HepG2 (cell line): ENCODE measurements at regions not wholly inside any gene's neighbourhood (a gene's known extent, or its start where the extent isn't known, plus 50 kb on each side); places are given as distances from the start of the nearest gene placed in this dataset.

Source experiments
- ATAC-seq: fragments of 200-7000 bp; cut with Tn5 transposase; 3 replicates; pipeline ENCODE4 v1.9.1; 2020; ENCODE audit warnings: mild to moderate bottlenecking, moderate library complexity
- BruUV-seq: library from RNA; stranded (reverse); fragments of 400-500 nt; replicated peaks from 2 replicates; lab custom pipeline; 2021; lab: Mats Ljungman, UMichigan
- CTCF ChIA-PET: fragments of 300-600 bp; formaldehyde crosslinking; extraction: SDS; loops from one replicate; lab custom pipeline; 2021; ENCODE audit warnings: low total read pairs, inconsistent platforms, low intra/inter-chr PET ratio; lab: Yijun Ruan, JAX
- POLR2A ChIA-PET: fragments of 350-600 bp; sonication (Branson Sonifier 250); formaldehyde crosslinking; loops from one replicate; lab custom pipeline; 2020; ENCODE audit warnings: antibody characterized with exemption, inconsistent platforms; lab: Yijun Ruan, JAX
- DNase-seq: peaks from one replicate; pipeline ENCODE4 v3.0.0-alpha.2; 2015; ENCODE audit warnings: low spot score
- FAIRE-seq: peaks from 3 replicates; lab custom pipeline; 2011; peaks lifted over from hg19 to GRCh38; lab: Jason Lieb, UNC
- H2AFZ ChIP-seq: one replicate; pipeline ENCODE4 v1.6.1; 2011; ENCODE audit warnings: low read length, inconsistent platforms
- H3K27ac ChIP-seq: fragments of 300-600 bp; 3 replicates; pipeline ENCODE4 v1.8.0; 2011; ENCODE audit warnings: mixed run types, mild to moderate bottlenecking, mixed read lengths, low read length, inconsistent platforms; ENCODE audit not compliant: insufficient read depth; ENCODE audit errors: extremely low read length
- H3K27me3 ChIP-seq, 2 experiments: fragments of 200-600 bp in 1 of 2; 2 replicates in 1 of 2; 3 replicates in 1 of 2; pipeline versions ENCODE4 v1.6.0 to v1.8.0; 2011; ENCODE audit warnings: low read length in 2 of 2, mild to moderate bottlenecking in 2 of 2, moderate library complexity in 2 of 2, inconsistent platforms in 1 of 2; ENCODE audit not compliant: insufficient read depth in 2 of 2, control insufficient read depth in 1 of 2
- H3K36me3 ChIP-seq, 2 experiments: fragments of 200-600 bp in 1 of 2; replicated peaks in 1 of 2; 2 replicates in 1 of 2; 3 replicates in 1 of 2; pipeline versions ENCODE4 v1.5.1 to v1.8.0; 2011; ENCODE audit warnings: low read length in 2 of 2, inconsistent platforms in 1 of 2; ENCODE audit not compliant: insufficient read depth in 2 of 2, control insufficient read depth in 1 of 2
- H3K4me1 ChIP-seq: 2 replicates; pipeline ENCODE4 v1.5.1; 2012; ENCODE audit warnings: low read length, inconsistent platforms; ENCODE audit not compliant: insufficient read depth
- H3K4me2 ChIP-seq: 2 replicates; pipeline ENCODE4 v1.6.0; 2011; ENCODE audit warnings: low read depth, low read length, inconsistent platforms
- H3K4me3 ChIP-seq, 3 experiments: fragments of 200-600 bp in 1 of 3; sonication (generic), shearing (Covaris generic) in 1 of 3; replicated peaks in 1 of 3; 2 replicates each; pipeline ENCODE4 v1.5.1; 2011 to 2016; ENCODE audit warnings: low read length in 3 of 3, inconsistent platforms in 2 of 3, low read depth in 2 of 3, mild to moderate bottlenecking in 2 of 3, control low read depth in 1 of 3, mixed read lengths in 1 of 3; ENCODE audit not compliant: insufficient read depth in 1 of 3
- H3K79me2 ChIP-seq: one replicate; pipeline ENCODE4 v1.6.1; 2011; ENCODE audit warnings: low read length, inconsistent platforms; ENCODE audit not compliant: insufficient read depth
- H3K9ac ChIP-seq: 2 replicates; pipeline ENCODE4 v1.6.0; 2011; ENCODE audit warnings: mild to moderate bottlenecking, low read depth, low read length, inconsistent platforms; ENCODE audit not compliant: insufficient read depth
- H3K9me3 ChIP-seq: 2 replicates; pipeline ENCODE4 v1.5.1; 2012; ENCODE audit warnings: mild to moderate bottlenecking, low read length
- H4K20me1 ChIP-seq: 2 replicates; pipeline ENCODE4 v1.6.0; 2011; ENCODE audit warnings: inconsistent platforms, mild to moderate bottlenecking, low read length, moderate library complexity; ENCODE audit not compliant: insufficient read depth
- ARHGAP35 ChIP-seq: sonication (generic); formaldehyde crosslinking; IDR thresholded peaks from 2 replicates; pipeline ENCODE4 v1.9.0; 2022; ENCODE audit warnings: mild to moderate bottlenecking, inconsistent platforms, moderate library complexity, missing genetic modification reagents, borderline replicate concordance
- CC2D1A ChIP-seq: sonication (generic); formaldehyde crosslinking; IDR thresholded peaks from 2 replicates; pipeline ENCODE4 v1.8.1; 2023; ENCODE audit warnings: mild to moderate bottlenecking, missing genetic modification reagents
- HNRNPLL ChIP-seq: fragments of 200-400 bp; formaldehyde crosslinking; IDR thresholded peaks from 2 replicates; pipeline ENCODE4 v1.6.1; 2017; ENCODE audit warnings: mild to moderate bottlenecking, low read depth, low read length; ENCODE audit not compliant: poor library complexity, severe bottlenecking
- JUND ChIP-seq: sonication (generic); formaldehyde crosslinking; IDR thresholded peaks from 2 replicates; pipeline ENCODE4 v1.8.0; 2022; ENCODE audit warnings: mild to moderate bottlenecking, missing genetic modification reagents
- NAIF1 ChIP-seq: sonication (generic); formaldehyde crosslinking; IDR thresholded peaks from 2 replicates; pipeline ENCODE4 v1.5.0; 2020; ENCODE audit warnings: mild to moderate bottlenecking, missing genetic modification reagents, borderline replicate concordance
- PHF20 ChIP-seq: sonication (generic); formaldehyde crosslinking; IDR thresholded peaks from 2 replicates; pipeline ENCODE4 v1.5.0; 2020; ENCODE audit warnings: mild to moderate bottlenecking, missing genetic modification reagents
- RAD21 ChIP-seq: fragments of 450-650 bp; formaldehyde crosslinking; IDR thresholded peaks from 2 replicates; pipeline ENCODE4 v1.5.0; 2020; ENCODE audit warnings: mild to moderate bottlenecking
- RARG ChIP-seq: sonication (generic); formaldehyde crosslinking; IDR thresholded peaks from 2 replicates; pipeline ENCODE4 v1.4.0; 2020; ENCODE audit warnings: low read depth, mild to moderate bottlenecking, missing genetic modification reagents
- RFX3 ChIP-seq: IDR thresholded peaks from 2 replicates; pipeline ENCODE4 v1.6.1; 2016; ENCODE audit warnings: missing biosample characterization, missing genetic modification reagents
- SOX13 ChIP-seq, 3 experiments: fragments of 450-650 bp in 1 of 3; sonication (generic) in 1 of 3; formaldehyde crosslinking in 1 of 3; IDR thresholded peaks in 2 of 3; conservative IDR thresholded peaks in 1 of 3; 2 replicates each; pipeline versions ENCODE4 v1.5.0 to v1.6.1; 2016 to 2020; ENCODE audit warnings: antibody characterized with exemption in 1 of 3, mild to moderate bottlenecking in 1 of 3, missing compliant biosample characterization in 1 of 3, missing genetic modification reagents in 1 of 3, moderate library complexity in 1 of 3
- SP1 ChIP-seq, 2 experiments: fragments of 450-650 bp in 1 of 2; sonication (generic) in 1 of 2; formaldehyde crosslinking in 1 of 2; IDR thresholded peaks; 2 replicates each; pipeline versions ENCODE4 v1.4.0 to v1.6.1; 2016 to 2020; ENCODE audit warnings: missing genetic modification reagents in 1 of 2
- SP4 ChIP-seq: sonication (generic); formaldehyde crosslinking; IDR thresholded peaks from 2 replicates; pipeline ENCODE4 v1.8.1; 2023; ENCODE audit warnings: mild to moderate bottlenecking, missing genetic modification reagents
- SP5 ChIP-seq: IDR thresholded peaks from 2 replicates; pipeline ENCODE4 v1.6.1; 2016; ENCODE audit warnings: low read depth, borderline replicate concordance
- TEAD2 ChIP-seq: sonication (generic); formaldehyde crosslinking; IDR thresholded peaks from 2 replicates; pipeline ENCODE4 v1.9.0; 2021; ENCODE audit warnings: missing genetic modification reagents
- TRIM24 ChIP-seq: sonication (generic); formaldehyde crosslinking; IDR thresholded peaks from 2 replicates; pipeline ENCODE4 v1.8.0; 2022; ENCODE audit warnings: mild to moderate bottlenecking, missing genetic modification reagents
- ZFP36L2 ChIP-seq: sonication (generic); formaldehyde crosslinking; IDR thresholded peaks from 2 replicates; pipeline ENCODE4 v1.4.0; 2020; ENCODE audit warnings: missing genetic modification reagents
- ZNF354B ChIP-seq: sonication (generic); formaldehyde crosslinking; IDR thresholded peaks from 2 replicates; pipeline ENCODE4 v1.8.0; 2022; ENCODE audit warnings: mild to moderate bottlenecking, missing genetic modification reagents
- ZNF430 ChIP-seq: sonication (generic); formaldehyde crosslinking; IDR thresholded peaks from 2 replicates; pipeline ENCODE4 v1.9.0; 2021; ENCODE audit warnings: mild to moderate bottlenecking, missing genetic modification reagents
- ZNF44 ChIP-seq: sonication (generic); formaldehyde crosslinking; IDR thresholded peaks from 2 replicates; pipeline ENCODE4 v1.5.1; 2020; ENCODE audit warnings: mild to moderate bottlenecking, missing genetic modification reagents
- ZNF720 ChIP-seq: sonication (generic); formaldehyde crosslinking; IDR thresholded peaks from 2 replicates; pipeline ENCODE4 v1.4.0; 2020; ENCODE audit warnings: missing genetic modification reagents
- ZNF768 ChIP-seq: sonication (generic); formaldehyde crosslinking; IDR thresholded peaks from 2 replicates; pipeline ENCODE4 v1.4.0; 2020; ENCODE audit warnings: missing genetic modification reagents
- WGBS: methylation state at CpG from one replicate; pipeline ENCODE4 v1.1.6; 2017; ENCODE audit warnings: low lambda C conversion rate; 5-methylcytosine and 5-hydroxymethylcytosine counted together
- in situ Hi-C: cut with HindIII; loops from 2 replicates; pipeline ENCODE4 v1.10.0; 2017; ENCODE audit warnings: low pct_unique_long_range_greater_than_20kb; ENCODE audit not compliant: extremely low pct_ligation_motif_present
- intact Hi-C: fragments of 100-400 bp; cut with micrococcal nuclease; formaldehyde crosslinking; loops from one replicate; pipeline ENCODE4 v1.10.0; 2022; ENCODE audit not compliant: unreplicated experiment
- TF ChIP-seq, protein P1 (sequence below): IDR thresholded peaks from 2 replicates; pipeline ENCODE4 v1.6.1; 2016
- TF ChIP-seq, protein P2 (sequence below): IDR thresholded peaks from 2 replicates; pipeline ENCODE4 v1.6.1; 2016; ENCODE audit warnings: mild to moderate bottlenecking
- TF ChIP-seq, protein P3 (sequence below): sonication (generic); formaldehyde crosslinking; IDR thresholded peaks from 2 replicates; pipeline ENCODE4 v1.4.0; 2020; ENCODE audit warnings: mild to moderate bottlenecking, missing genetic modification reagents

DNA sequence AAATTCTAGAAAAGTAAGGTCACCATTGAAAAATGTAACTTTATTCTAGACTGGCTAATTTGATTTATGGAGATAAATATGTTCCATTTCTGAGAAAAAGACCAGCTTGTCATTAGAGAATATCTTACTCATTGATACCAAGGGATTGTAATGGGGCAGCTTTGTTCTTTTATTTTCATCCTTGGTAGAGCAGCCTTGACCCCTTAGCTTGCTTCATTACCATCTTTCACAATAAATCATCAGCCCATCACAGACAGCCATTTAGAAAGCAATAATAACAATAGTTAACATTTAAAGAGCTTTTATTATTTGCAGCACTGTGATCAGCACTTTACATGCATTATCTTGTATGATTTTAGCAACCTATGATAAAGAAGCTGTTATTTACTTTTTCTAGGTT is 253.6 kb downstream of the C3orf38 start (continued):
- TF ChIP-seq SP5 (CRISPR knock-in tag) (no peak), JUND (CRISPR knock-in tag) (no peak), PHF20 (CRISPR knock-in tag) (no peak), HNRNPLL (no peak), ZNF44 (CRISPR knock-in tag) (no peak), ZNF430 (CRISPR knock-in tag) (no peak), ARHGAP35 (CRISPR knock-in tag) (no peak), CC2D1A (CRISPR knock-in tag) (no peak)
- TF ChIP-seq, protein P1, sequence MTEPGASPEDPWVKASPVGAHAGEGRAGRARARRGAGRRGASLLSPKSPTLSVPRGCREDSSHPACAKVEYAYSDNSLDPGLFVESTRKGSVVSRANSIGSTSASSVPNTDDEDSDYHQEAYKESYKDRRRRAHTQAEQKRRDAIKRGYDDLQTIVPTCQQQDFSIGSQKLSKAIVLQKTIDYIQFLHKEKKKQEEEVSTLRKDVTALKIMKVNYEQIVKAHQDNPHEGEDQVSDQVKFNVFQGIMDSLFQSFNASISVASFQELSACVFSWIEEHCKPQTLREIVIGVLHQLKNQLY (CRISPR knock-in tag) = no peak

DNA sequence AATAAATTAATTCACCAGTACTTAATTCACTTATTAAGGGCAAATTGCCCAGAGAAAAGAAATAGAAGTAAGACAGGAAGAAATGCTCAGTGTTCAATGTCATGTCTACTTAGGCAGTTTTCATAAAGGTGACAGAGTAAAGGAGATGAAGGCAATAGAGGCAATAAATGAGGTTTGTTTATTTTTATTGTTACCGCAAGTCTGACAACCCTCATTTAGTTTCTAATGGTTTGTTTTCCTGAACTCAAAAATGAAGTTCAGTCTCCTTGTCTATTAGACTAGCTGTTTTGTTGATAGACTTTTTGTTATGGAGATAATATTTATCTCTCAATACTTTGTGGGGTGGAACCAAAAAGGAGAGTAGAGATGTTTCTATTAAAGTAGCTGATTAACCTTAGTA is 258.3 kb downstream of the C3orf38 start:
- ATAC-seq (no peak), DNase-seq (no peak), FAIRE-seq (no peak)
- intact Hi-C loops = no loop called here
- Histone ChIP-seq H4K20me1 (no peaks in the 10 kb centered on the region), H3K4me2 (no peak overlapping the region), H3K27me3 (no peaks in the 10 kb centered on the region), H3K79me2 (no peaks in the 10 kb centered on the region), H3K36me3 (no peaks in the 10 kb centered on the region), H2AFZ (no peak overlapping the region), H3K4me3 (no peak overlapping the region), H3K4me1 (no peaks in the 10 kb centered on the region), H3K9me3 (no peaks in the 10 kb centered on the region), H3K9ac (no peak overlapping the region), H3K27ac (no peak overlapping the region)
- in situ Hi-C loops = no loop called here
- ChIA-PET POLR2A (no interaction called here), CTCF (no interaction called here)
- no TSS peak for BruUV-seq
- 90% methylated on average over 1 of the region's 1 CpG for WGBS
- TF ChIP-seq ZFP36L2 (CRISPR knock-in tag) = no peak
- no peak for TF ChIP-seq NAIF1 (CRISPR knock-in tag)
- TF ChIP-seq ZNF720 (CRISPR knock-in tag) = no peak
- TF ChIP-seq RAD21 (CRISPR knock-in tag) = no peak
- no peak for TF ChIP-seq TRIM24 (CRISPR knock-in tag)
- no peak for TF ChIP-seq TEAD2 (CRISPR knock-in tag)
- no peak for TF ChIP-seq RFX3 (CRISPR knock-in tag)
- TF ChIP-seq RARG (CRISPR knock-in tag) = no peak
- TF ChIP-seq SOX13 (IDR thresholded peaks at IDR 0.05) = no peak
- TF ChIP-seq SOX13 (CRISPR knock-in tag; conservative IDR thresholded peaks at IDR 0.05 in 1 of 2, IDR thresholded peaks at IDR 0.05 in 1 of 2) = no peak
- TF ChIP-seq, protein P2, sequence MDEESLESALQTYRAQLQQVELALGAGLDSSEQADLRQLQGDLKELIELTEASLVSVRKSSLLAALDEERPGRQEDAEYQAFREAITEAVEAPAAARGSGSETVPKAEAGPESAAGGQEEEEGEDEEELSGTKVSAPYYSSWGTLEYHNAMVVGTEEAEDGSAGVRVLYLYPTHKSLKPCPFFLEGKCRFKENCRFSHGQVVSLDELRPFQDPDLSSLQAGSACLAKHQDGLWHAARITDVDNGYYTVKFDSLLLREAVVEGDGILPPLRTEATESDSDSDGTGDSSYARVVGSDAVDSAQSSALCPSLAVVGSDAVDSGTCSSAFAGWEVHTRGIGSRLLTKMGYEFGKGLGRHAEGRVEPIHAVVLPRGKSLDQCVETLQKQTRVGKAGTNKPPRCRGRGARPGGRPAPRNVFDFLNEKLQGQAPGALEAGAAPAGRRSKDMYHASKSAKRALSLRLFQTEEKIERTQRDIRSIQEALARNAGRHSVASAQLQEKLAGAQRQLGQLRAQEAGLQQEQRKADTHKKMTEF (CRISPR knock-in tag) = no peak
- no peak for TF ChIP-seq ZNF768
- TF ChIP-seq ZNF354B (CRISPR knock-in tag) = no peak
- TF ChIP-seq, protein P3, sequence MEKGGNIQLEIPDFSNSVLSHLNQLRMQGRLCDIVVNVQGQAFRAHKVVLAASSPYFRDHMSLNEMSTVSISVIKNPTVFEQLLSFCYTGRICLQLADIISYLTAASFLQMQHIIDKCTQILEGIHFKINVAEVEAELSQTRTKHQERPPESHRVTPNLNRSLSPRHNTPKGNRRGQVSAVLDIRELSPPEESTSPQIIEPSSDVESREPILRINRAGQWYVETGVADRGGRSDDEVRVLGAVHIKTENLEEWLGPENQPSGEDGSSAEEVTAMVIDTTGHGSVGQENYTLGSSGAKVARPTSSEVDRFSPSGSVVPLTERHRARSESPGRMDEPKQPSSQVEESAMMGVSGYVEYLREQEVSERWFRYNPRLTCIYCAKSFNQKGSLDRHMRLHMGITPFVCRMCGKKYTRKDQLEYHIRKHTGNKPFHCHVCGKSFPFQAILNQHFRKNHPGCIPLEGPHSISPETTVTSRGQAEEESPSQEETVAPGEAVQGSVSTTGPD (CRISPR knock-in tag) = no peak
- TF ChIP-seq SP4 (CRISPR knock-in tag) = no peak
- no peak for TF ChIP-seq SP1 (IDR thresholded peaks at IDR 0.05)
- TF ChIP-seq SP1 (CRISPR knock-in tag; IDR thresholded peaks at IDR 0.05) = no peak
